Thymus (tissue), 11 donors: ENCODE measurements at regions not wholly inside any gene's neighbourhood (a gene's known extent, or its start where the extent isn't known, plus 50 kb on each side); places are given as distances from the start of the nearest gene placed in this dataset.
A peak's percentile ranks its signal among the peaks of the same experiment; 100 is the strongest.

Source experiments
- DNase-seq, 9 donors: peaks; one replicate each; pipeline ENCODE4 v3.0.0-alpha.2; 2013; ENCODE audit warnings: low spot score in 9 of 9, low read depth in 6 of 9, missing footprints in 1 of 9
- H3K27ac ChIP-seq, 2 donors: one replicate each; pipeline ENCODE4 v1.5.1; 2013; ENCODE audit warnings: control low read depth in 1 of 2, low read depth in 1 of 2, low read length in 1 of 2, mild to moderate bottlenecking in 1 of 2, moderate library complexity in 1 of 2
- H3K27me3 ChIP-seq, 2 donors: one replicate each; pipeline ENCODE4 v1.5.1; 2013; ENCODE audit warnings: low read length in 1 of 2; ENCODE audit not compliant: control insufficient read depth in 2 of 2, insufficient read depth in 1 of 2
- H3K36me3 ChIP-seq, 2 donors: one replicate each; pipeline ENCODE4 v1.5.1; 2013; ENCODE audit warnings: low read length in 1 of 2, mild to moderate bottlenecking in 1 of 2, moderate library complexity in 1 of 2; ENCODE audit not compliant: control insufficient read depth in 2 of 2, insufficient read depth in 2 of 2
- H3K4me1 ChIP-seq, 2 donors: one replicate each; pipeline ENCODE4 v1.5.1; 2013; ENCODE audit warnings: low read length in 2 of 2; ENCODE audit not compliant: control insufficient read depth in 2 of 2, insufficient read depth in 2 of 2
- H3K4me3 ChIP-seq, 2 donors: one replicate each; pipeline ENCODE4 v1.5.1; 2013; ENCODE audit warnings: low read length in 2 of 2, control low read depth in 1 of 2, mild to moderate bottlenecking in 1 of 2
- H3K9me3 ChIP-seq, 2 donors: one replicate each; pipeline ENCODE4 v1.5.1; 2013; ENCODE audit warnings: low read length in 1 of 2, mild to moderate bottlenecking in 1 of 2; ENCODE audit not compliant: control insufficient read depth in 2 of 2, insufficient read depth in 1 of 2
- WGBS: extraction: QIAGEN DNeasy Blood & Tissue Kit; methylation state at CpG from one replicate; pipeline ENCODE4 v1.1.7; 2013; 5-methylcytosine and 5-hydroxymethylcytosine counted together
- donor health status: healthy.

GRCh38 chr13:105445796-105446195 is 1089.7 kb downstream of the EFNB2 start:
- Histone ChIP-seq H3K27me3 (no peaks in the 10 kb centered on the region), H3K27ac (no peak overlapping the region), H3K4me3 (no peak overlapping the region), H3K36me3 (no peaks in the 10 kb centered on the region), H3K9me3 (no peaks in the 10 kb centered on the region), H3K4me1 (no peaks in the 10 kb centered on the region)
- WGBS, result 67% methylated on average over 4 of the region's 4 CpGs
- DNase-seq, result peak in 1 of 9 donors; percentile 18

- Histone ChIP-seq H3K9me3 (no peaks in the 10 kb centered on the region), H3K36me3 (no peaks in the 10 kb centered on the region), H3K4me3 (no peak overlapping the region), H3K27me3 (no peaks in the 10 kb centered on the region), H3K4me1 (no peaks in the 10 kb centered on the region), H3K27ac (no peak overlapping the region)
- WGBS, result 88% methylated on average over 3 of the region's 3 CpGs
- DNase-seq, result peak in 1 of 9 donors; percentile 13
Measured at GRCh38 chr13:105442949-105443699, 1092.3 kb downstream of the EFNB2 start.

- Histone ChIP-seq H3K27me3 (no peaks in the 10 kb centered on the region), H3K4me1 (no peaks in the 10 kb centered on the region), H3K9me3 (no peaks in the 10 kb centered on the region), H3K27ac (peak overlapping the region in 1 of 2 donors; percentile 25), H3K36me3 (no peaks in the 10 kb centered on the region), H3K4me3 (no peak overlapping the region)
- DNase-seq, result no peak
- WGBS, result 97% methylated on average over 3 of the region's 3 CpGs
Measured at GRCh38 chr13:105442040-105442439, 1093.4 kb downstream of the EFNB2 start.

GRCh38 chr13:105441051-105441750 is 1094.3 kb downstream of the EFNB2 start:
- Histone ChIP-seq H3K36me3 (no peaks in the 10 kb centered on the region), H3K4me1 (no peaks in the 10 kb centered on the region), H3K9me3 (no peaks in the 10 kb centered on the region), H3K27ac (no peak overlapping the region), H3K4me3 (no peak overlapping the region), H3K27me3 (no peaks in the 10 kb centered on the region)
- WGBS, result 82% methylated on average over 9 of the region's 9 CpGs
- DNase-seq, result no peak

- no peaks in the 10 kb centered on the region for H3K36me3 ChIP-seq
- no peaks in the 10 kb centered on the region for H3K27me3 ChIP-seq
- no peak overlapping the region for H3K27ac ChIP-seq
- no peaks in the 10 kb centered on the region for H3K9me3 ChIP-seq
- no peaks in the 10 kb centered on the region for H3K4me1 ChIP-seq
- no peak overlapping the region for H3K4me3 ChIP-seq
- no peak for DNase-seq
Measured at GRCh38 chr13:105436943-105437342, 1098.5 kb downstream of the EFNB2 start.

- Histone ChIP-seq H3K36me3 (no peaks in the 10 kb centered on the region), H3K9me3 (no peaks in the 10 kb centered on the region), H3K27me3 (no peaks in the 10 kb centered on the region), H3K4me3 (no peak overlapping the region), H3K4me1 (no peaks in the 10 kb centered on the region), H3K27ac (no peak overlapping the region)
- no peak for DNase-seq
- 92% methylated on average over 2 of the region's 2 CpGs for WGBS
Measured at GRCh38 chr13:105432438-105432837, 1103.0 kb downstream of the EFNB2 start.

GRCh38 chr13:105428811-105429210 is 1106.7 kb downstream of the EFNB2 start:
- Histone ChIP-seq H3K36me3 (no peaks in the 10 kb centered on the region), H3K27ac (peak overlapping the region in 1 of 2 donors; percentile 33), H3K4me1 (no peaks in the 10 kb centered on the region), H3K9me3 (no peaks in the 10 kb centered on the region), H3K4me3 (no peak overlapping the region), H3K27me3 (no peaks in the 10 kb centered on the region)
- no peak for DNase-seq
- 95% methylated on average over 2 of the region's 2 CpGs for WGBS

GRCh38 chr13:105426441-105426840 is 1109.0 kb downstream of the EFNB2 start:
- no peak overlapping the region for H3K4me3 ChIP-seq
- H3K36me3 ChIP-seq, result no peaks in the 10 kb centered on the region
- DNase-seq, result no peak
- no peak overlapping the region for H3K27ac ChIP-seq
- 96% methylated on average over 5 of the region's 5 CpGs for WGBS
- H3K4me1 ChIP-seq, result no peaks in the 10 kb centered on the region
- H3K27me3 ChIP-seq, result no peaks in the 10 kb centered on the region
- H3K9me3 ChIP-seq, result no peaks in the 10 kb centered on the region

- no peak overlapping the region for H3K27ac ChIP-seq
- H3K9me3 ChIP-seq, result no peaks in the 10 kb centered on the region
- H3K4me1 ChIP-seq, result no peaks in the 10 kb centered on the region
- H3K27me3 ChIP-seq, result no peaks in the 10 kb centered on the region
- H3K4me3 ChIP-seq, result no peak overlapping the region
- no peak for DNase-seq
- 34% methylated on average over 1 of the region's 1 CpG for WGBS
- H3K36me3 ChIP-seq, result no peaks in the 10 kb centered on the region
Measured at GRCh38 chr13:105414639-105415038, 1120.8 kb downstream of the EFNB2 start.
